COLO668 (cell line): ENCODE measurements at regions not wholly inside any gene's neighbourhood (a gene's known extent, or its start where the extent isn't known, plus 50 kb on each side); places are given as distances from the start of the nearest gene placed in this dataset.

Experiments
- DNase-seq: peaks from one replicate; lab custom pipeline; 2025; ENCODE audit not compliant: unreplicated experiment; lab: John Stamatoyannopoulos, UW

DNA sequence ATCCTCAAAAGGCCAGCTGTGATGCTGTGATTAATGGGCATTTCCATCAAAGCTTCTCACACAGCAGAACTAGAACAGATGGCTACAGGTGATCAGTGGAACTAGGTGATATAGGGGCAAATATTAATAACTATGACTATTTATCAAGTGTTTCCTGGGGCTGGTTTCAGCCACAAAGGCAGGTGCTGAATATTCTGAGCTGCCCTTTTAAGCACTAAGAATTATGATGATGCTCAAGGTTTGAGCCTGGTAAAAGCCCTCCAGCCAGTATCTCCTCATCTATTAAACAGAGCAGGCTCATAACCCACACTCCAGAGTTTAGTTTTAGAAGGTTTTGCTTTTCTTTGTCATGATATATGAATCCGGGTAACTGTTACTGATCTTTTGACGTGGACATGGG, 129.5 kb upstream of the ACP3 start:
- DNase-seq = no peak

DNA sequence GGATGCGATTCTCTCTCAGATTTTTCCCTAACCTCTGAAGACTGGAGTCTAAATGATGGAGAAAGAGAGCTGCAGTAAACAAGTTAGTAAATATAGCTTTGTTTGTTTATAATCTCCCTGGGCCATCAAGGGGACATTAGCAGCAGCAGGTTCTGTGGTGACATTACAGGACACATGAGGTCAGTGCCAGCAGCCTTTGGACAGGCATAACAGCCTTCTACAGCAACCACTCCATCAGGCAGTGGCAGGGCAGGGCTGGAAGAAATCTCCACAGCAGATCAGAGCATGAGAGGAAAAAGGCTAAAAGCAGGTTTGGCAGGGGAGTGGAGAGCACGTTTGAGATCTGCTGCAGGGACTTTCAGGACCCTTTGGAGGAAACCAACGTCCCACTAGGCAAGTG, 127.6 kb upstream of the ACP3 start:
- DNase-seq = no peak

- no peak for DNase-seq
Observed at GRCh38 chr3:132196113-132196512, 121.1 kb upstream of the ACP3 start.

DNA sequence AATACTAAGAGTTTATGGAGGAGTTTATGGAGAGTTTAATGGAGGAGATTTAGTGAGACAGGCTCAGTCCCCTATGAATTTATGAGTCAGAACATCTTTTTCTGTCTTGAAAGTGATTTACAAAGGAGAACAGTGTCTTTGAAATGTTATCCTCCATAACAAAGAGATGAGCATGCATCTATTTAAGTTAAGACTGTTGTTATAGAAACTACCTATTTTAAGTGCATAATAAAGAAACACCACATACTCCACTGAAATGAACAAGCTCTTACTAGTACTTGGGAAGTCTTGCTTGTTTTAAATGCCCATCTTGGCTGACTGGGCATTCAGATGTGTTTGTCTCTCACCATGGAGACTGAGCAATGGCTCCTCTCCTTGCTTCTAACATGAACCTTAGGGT, 118.7 kb upstream of the ACP3 start:
- no peak for DNase-seq

DNA sequence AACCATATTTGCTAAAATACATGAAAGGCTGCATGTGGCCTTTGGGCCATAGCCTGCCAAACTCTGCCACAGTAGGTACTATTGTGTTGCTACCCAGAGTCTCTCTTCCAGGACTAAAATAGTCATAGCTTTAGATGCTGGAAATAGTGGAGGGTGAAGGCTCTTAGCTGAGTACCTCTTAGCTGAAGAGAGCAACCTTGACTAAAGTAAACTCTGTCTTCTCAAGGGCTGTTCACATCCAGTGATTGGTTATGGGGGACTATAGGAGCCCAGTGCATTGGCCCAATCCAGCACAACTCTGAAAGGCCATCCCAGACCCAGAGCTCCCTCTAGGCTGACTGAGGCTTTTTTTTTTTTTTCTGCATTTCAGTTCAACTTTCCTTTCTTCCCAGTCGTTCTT, 117.8 kb upstream of the ACP3 start:
- no peak for DNase-seq

DNA sequence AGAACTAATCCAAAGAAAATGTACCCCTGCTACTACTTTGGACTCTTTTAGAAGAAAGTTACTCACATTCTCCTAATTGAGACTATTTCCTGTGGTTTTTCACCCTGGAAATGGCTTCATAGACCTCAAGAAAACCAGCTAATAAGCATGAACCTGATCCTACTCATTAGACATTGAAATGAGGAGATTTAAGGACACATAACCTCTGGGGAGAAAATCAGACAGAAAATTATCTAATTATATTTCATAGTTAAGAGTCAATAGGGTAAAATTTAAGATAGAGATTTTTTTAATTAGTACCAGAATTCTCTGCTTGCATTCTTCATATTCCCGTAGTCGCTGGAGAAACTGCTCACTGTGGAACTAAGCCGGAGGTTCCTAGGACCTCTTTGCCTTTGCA, 114.6 kb upstream of the ACP3 start:
- no peak for DNase-seq

DNA sequence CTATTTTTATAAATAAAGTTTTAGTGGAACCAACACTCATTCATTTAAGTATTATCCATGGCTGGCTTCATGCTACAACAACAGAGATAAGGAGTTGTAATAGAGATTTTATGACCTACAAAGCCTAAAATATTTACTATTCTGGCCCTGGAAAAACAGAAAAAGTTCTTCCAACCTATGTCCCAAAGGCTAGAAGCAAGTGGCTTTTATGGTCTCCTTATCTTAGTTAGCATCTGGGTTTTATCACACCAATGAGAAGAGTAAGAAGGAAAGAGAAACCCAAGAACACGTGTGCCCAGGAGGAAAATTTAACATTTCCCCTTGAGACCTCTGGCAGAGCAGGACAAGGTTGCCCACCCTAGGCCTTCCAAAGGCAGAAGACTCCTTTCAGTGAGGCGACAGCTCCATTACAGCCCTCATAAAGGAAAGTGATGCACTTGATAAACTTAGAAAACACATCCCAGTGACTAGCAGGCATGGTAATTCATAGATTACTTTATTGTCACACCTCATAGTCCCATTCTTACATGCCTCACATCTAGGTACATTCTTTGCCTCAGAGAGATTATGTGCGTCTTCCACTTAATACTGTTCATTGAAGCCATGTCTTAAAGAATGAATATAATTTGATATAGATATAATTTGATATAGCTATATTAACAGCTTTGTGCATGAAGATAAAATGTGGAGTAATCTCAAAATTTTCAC, 113.2 kb upstream of the ACP3 start:
- DNase-seq = no peak

- no peak for DNase-seq
Observed at GRCh38 chr3:132205609-132206008, 111.6 kb upstream of the ACP3 start.

DNA sequence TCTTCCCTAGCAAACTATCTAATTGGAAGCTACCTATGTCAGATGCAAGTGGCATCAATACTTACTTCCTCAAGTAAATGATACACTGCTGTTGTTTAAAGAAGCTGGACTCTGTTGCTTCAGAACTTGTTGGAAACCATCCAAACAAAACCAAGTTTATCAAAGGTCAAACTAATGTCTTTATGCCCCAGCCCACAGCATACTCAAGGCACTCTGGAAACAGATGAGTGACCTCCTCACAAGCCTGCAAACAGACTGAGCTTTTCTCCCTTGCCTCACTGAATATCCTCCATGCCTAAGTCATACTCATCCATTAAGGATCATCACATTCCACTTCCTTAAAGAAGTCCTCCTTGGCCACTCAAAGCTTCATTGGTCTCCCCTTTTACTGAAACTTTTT, 107.4 kb upstream of the ACP3 start:
- no peak for DNase-seq

GRCh38 chr3:132210476-132211346, 106.5 kb upstream of the ACP3 start:
- peak; percentile 33 for DNase-seq

- DNase-seq = no peak
Observed at GRCh38 chr3:132211896-132212295, 105.3 kb upstream of the ACP3 start.

GRCh38 chr3:132218817-132219755, 98.1 kb upstream of the ACP3 start:
- DNase-seq = no peak

- DNase-seq = no peak
Observed at GRCh38 chr3:132220986-132221385, 96.2 kb upstream of the ACP3 start.

DNA sequence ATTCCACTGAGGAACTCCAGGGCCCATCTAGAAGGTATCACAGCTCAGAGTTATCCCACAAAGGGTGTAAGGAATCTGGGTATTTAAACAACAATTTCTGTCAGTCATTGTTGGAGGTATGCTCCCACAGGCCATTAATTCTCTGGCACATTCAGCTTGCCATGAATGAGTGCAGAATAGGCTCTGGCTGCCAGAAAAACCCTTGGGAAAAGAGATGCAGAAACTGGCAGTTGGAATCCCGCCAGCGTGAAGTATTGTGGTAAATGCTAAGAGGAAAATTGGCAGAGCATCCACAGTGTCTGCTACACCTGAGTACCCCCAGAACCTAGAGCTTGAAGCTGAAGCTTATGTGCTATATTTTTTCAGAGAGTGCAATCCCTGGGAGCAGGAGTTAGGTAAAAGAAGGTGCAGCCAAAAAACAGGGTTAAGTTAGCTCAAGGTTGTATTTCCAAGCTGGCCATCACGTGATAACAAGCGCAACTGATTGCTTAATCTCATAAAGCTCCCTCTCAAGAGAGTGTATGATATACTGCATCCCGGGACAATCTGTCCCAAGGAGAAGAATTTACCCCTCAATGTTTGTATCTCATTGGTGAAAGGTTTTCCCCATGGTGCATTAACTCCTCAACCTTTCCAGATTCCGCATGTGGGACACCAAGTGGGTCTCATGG, 94.2 kb upstream of the ACP3 start:
- DNase-seq = peak; percentile 35

- DNase-seq = no peak
Observed at GRCh38 chr3:132225664-132226063, 91.5 kb upstream of the ACP3 start.

DNA sequence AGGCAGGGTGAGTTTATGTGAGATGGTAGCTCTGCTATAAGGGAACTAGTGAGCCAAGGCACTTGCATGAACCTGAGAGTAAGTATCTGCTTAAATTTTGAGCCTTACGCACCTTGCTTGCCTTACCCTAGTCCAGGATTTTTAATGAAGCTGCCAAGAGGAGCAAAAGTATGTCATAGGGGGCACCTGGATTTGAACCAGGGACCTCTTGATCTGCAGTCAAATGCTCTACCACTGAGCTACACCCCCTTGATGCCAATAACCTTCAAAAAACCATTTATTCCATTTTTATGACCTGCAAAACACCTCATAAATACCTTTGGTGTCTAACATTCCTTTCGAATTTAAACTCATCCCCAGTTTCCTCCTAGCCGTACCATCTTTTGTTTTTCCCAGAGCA, 88.3 kb upstream of the ACP3 start:
- DNase-seq = no peak

GRCh38 chr3:132229641-132230040, 87.6 kb upstream of the ACP3 start:
- DNase-seq = no peak

GRCh38 chr3:132230156-132231000, 86.8 kb upstream of the ACP3 start:
- no peak for DNase-seq

- no peak for DNase-seq
Observed at GRCh38 chr3:132231633-132232032, 85.6 kb upstream of the ACP3 start.

DNA sequence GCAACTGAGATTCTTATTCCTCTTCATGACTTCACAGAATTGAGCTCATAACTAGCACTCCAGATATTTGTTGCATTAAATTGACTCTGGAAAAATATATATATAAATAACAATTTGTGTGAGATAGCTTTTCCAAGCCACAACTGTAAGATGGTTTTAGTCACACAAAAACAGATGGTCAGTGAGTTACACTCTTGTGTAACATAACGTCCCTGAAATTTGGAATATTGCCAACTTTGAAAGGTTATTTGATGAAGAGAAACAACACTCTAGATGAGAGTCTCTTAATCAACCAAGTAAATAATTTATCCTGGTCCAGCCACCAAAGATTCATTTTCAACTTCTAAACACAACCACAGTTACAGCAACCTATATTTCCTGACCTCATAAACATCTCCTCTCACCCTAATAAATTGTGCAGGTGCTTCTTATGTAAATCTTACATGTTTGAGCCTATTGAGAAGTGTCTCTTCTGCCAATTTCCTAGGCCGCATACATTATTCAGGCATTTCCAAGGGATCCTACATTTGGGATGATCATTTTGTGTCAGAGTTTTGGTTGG, 84.9 kb upstream of the ACP3 start:
- DNase-seq = no peak
